NCI-H526 treated with DMSO at 0.1 percent for 48 hours (cell line): ENCODE measurements at regions not wholly inside any gene's neighbourhood (a gene's known extent, or its start where the extent isn't known, plus 50 kb on each side); places are given as distances from the start of the nearest gene placed in this dataset.
A peak's percentile ranks its signal among the peaks of the same experiment; 100 is the strongest.
"Not testable (repeated sequence)": the region's sequence is repeated elsewhere in the genome, so short reads cannot be mapped to it uniquely, and the experiment has no call there.

Experiments
- DNase-seq: peaks from one replicate; lab custom pipeline; 2025; lab: John Stamatoyannopoulos, UW

GRCh38 chr4:118504927-118505326 is 152.1 kb upstream of the PRSS12 start:
- not testable (repeated sequence) for DNase-seq

- not testable (repeated sequence) for DNase-seq
Observed at GRCh38 chr4:118505491-118505890, 152.7 kb upstream of the PRSS12 start.

- DNase-seq, result not testable (repeated sequence)
Observed at GRCh38 chr4:118512870-118513269, 160.1 kb upstream of the PRSS12 start.

- not testable (repeated sequence) for DNase-seq
Observed at GRCh38 chr4:118514332-118514731, 161.5 kb upstream of the PRSS12 start.

- not testable (repeated sequence) for DNase-seq
Observed at GRCh38 chr4:118516107-118516506, 163.3 kb upstream of the PRSS12 start.

- DNase-seq, result not testable (repeated sequence)
Observed at GRCh38 chr4:118530107-118530506, 155.1 kb upstream of the METTL14 start.

GRCh38 chr4:118531947-118532346 is 153.2 kb upstream of the METTL14 start:
- not testable (repeated sequence) for DNase-seq

- not testable (repeated sequence) for DNase-seq
Observed at GRCh38 chr4:118535788-118536187, 149.4 kb upstream of the METTL14 start.

GRCh38 chr4:118539412-118540077 is 145.6 kb upstream of the METTL14 start:
- DNase-seq, result peak; percentile 0

GRCh38 chr4:118556576-118556975 is 128.6 kb upstream of the METTL14 start:
- DNase-seq, result not testable (repeated sequence)

GRCh38 chr4:118557298-118557851 is 127.8 kb upstream of the METTL14 start:
- no peak for DNase-seq

- DNase-seq, result not testable (repeated sequence)
Observed at GRCh38 chr4:118558188-118558587, 127.0 kb upstream of the METTL14 start.

- not testable (repeated sequence) for DNase-seq
Observed at GRCh38 chr4:118561559-118561958, 123.6 kb upstream of the METTL14 start.

- not testable (repeated sequence) for DNase-seq
Observed at GRCh38 chr4:118566003-118566513, 119.1 kb upstream of the METTL14 start.

GRCh38 chr4:118572991-118573390 is 112.2 kb upstream of the METTL14 start:
- not testable (repeated sequence) for DNase-seq

- DNase-seq, result not testable (repeated sequence)
Observed at GRCh38 chr4:118574251-118574913, 110.8 kb upstream of the METTL14 start.

GRCh38 chr4:118575057-118575456 is 110.1 kb upstream of the METTL14 start:
- DNase-seq, result not testable (repeated sequence)

GRCh38 chr4:118575726-118576125 is 109.5 kb upstream of the METTL14 start:
- not testable (repeated sequence) for DNase-seq

- not testable (repeated sequence) for DNase-seq
Observed at GRCh38 chr4:118576709-118577219, 108.4 kb upstream of the METTL14 start.

- DNase-seq, result no peak
Observed at GRCh38 chr4:118585015-118585414, 100.2 kb upstream of the METTL14 start.

GRCh38 chr4:118586357-118586790 is 98.8 kb upstream of the METTL14 start:
- DNase-seq, result no peak

- DNase-seq, result no peak
Observed at GRCh38 chr4:118587116-118587831, 97.9 kb upstream of the METTL14 start.
